Keratinocyte (primary cell): ENCODE measurements at regions not wholly inside any gene's neighbourhood (a gene's known extent, or its start where the extent isn't known, plus 50 kb on each side); places are given as distances from the start of the nearest gene placed in this dataset.

Source experiments
- DNase-seq: peaks from one replicate; pipeline ENCODE4 v3.0.0-alpha.2; 2011; ENCODE audit warnings: low read depth, missing footprints, low spot score
- FAIRE-seq: peaks from 2 replicates; lab custom pipeline; 2011; peaks lifted over from hg19 to GRCh38; lab: Jason Lieb, UNC
- H2AFZ ChIP-seq: 2 replicates; pipeline ENCODE4 v1.6.0; 2012; ENCODE audit warnings: low read length, control low read depth, inconsistent platforms; ENCODE audit not compliant: control insufficient read depth
- H3K27ac ChIP-seq: 2 replicates; pipeline ENCODE4 v1.5.1; 2011; ENCODE audit warnings: low read length; ENCODE audit not compliant: control insufficient read depth, insufficient read depth
- H3K27me3 ChIP-seq: 3 replicates; pipeline ENCODE4 v1.6.0; 2011; ENCODE audit warnings: low read length; ENCODE audit not compliant: control insufficient read depth, insufficient read depth; ENCODE audit errors: extremely low read depth
- H3K36me3 ChIP-seq, 2 experiments: 2 replicates in 1 of 2; 3 replicates in 1 of 2; pipeline ENCODE4 v1.5.1; 2011; ENCODE audit warnings: low read length in 2 of 2, mild to moderate bottlenecking in 1 of 2; ENCODE audit not compliant: control insufficient read depth in 2 of 2, insufficient read depth in 2 of 2; ENCODE audit errors: extremely low read depth in 1 of 2
- H3K4me1 ChIP-seq: 3 replicates; pipeline ENCODE4 v1.5.1; 2011; ENCODE audit warnings: low read length; ENCODE audit not compliant: control insufficient read depth, insufficient read depth; ENCODE audit errors: extremely low read depth
- H3K4me2 ChIP-seq: 3 replicates; pipeline ENCODE4 v1.6.0; 2011; ENCODE audit warnings: low read depth, low read length; ENCODE audit not compliant: control insufficient read depth, insufficient read depth; ENCODE audit errors: extremely low read depth
- H3K4me3 ChIP-seq, 3 experiments: fragments of 200-600 bp in 1 of 3; sonication (generic) in 1 of 3; 2 replicates in 2 of 3; 3 replicates in 1 of 3; pipeline ENCODE4 v1.5.1; 2011 to 2016; ENCODE audit warnings: low read length in 3 of 3, mild to moderate bottlenecking in 3 of 3, control low read depth in 2 of 3, inconsistent platforms in 1 of 3, low read depth in 1 of 3, mixed read lengths in 1 of 3, mixed run types in 1 of 3, moderate library complexity in 1 of 3; ENCODE audit not compliant: control insufficient read depth in 2 of 3, insufficient read depth in 2 of 3; ENCODE audit errors: extremely low read depth in 1 of 3
- H3K79me2 ChIP-seq: 2 replicates; pipeline ENCODE4 v1.6.0; 2012; ENCODE audit warnings: low read length; ENCODE audit not compliant: control insufficient read depth, insufficient read depth
- H3K9ac ChIP-seq: 3 replicates; pipeline ENCODE4 v1.6.0; 2011; ENCODE audit warnings: low read length; ENCODE audit not compliant: control insufficient read depth, insufficient read depth; ENCODE audit errors: extremely low read depth
- H3K9me1 ChIP-seq: 3 replicates; pipeline ENCODE4 v1.6.0; 2011; ENCODE audit warnings: low read length; ENCODE audit not compliant: control insufficient read depth, insufficient read depth; ENCODE audit errors: extremely low read depth
- H3K9me3 ChIP-seq: 2 replicates; pipeline ENCODE4 v1.5.1; 2012; ENCODE audit warnings: low read depth, low read length; ENCODE audit not compliant: control insufficient read depth
- H4K20me1 ChIP-seq: 3 replicates; pipeline ENCODE4 v1.6.0; 2011; ENCODE audit warnings: low read length; ENCODE audit not compliant: control insufficient read depth, insufficient read depth; ENCODE audit errors: extremely low read depth
- EZH2 ChIP-seq: IDR thresholded peaks from one replicate; pipeline ENCODE4 v1.6.1; 2012; ENCODE audit warnings: inconsistent platforms, mild to moderate bottlenecking, low read length, moderate library complexity
- dilution Hi-C: fragments of 300-500 bp; cut with MboI; formaldehyde crosslinking; loops from one replicate; pipeline ENCODE4 v1.7.0; 2020; ENCODE audit warnings: low sequenced_read_pairs; ENCODE audit not compliant: extremely low pct_ligation_motif_present
- TF ChIP-seq, protein P1 (sequence below), 3 experiments: IDR thresholded peaks in 1 of 3; conservative IDR thresholded peaks in 1 of 3; optimal IDR thresholded peaks in 1 of 3; 2 replicates in 2 of 3; 3 replicates in 1 of 3; pipeline versions ENCODE3 to v1.5.1; 2011; ENCODE audit warnings: low read length in 3 of 3, mild to moderate bottlenecking in 3 of 3, moderate library complexity in 2 of 3, control low read depth in 1 of 3, inconsistent platforms in 1 of 3; ENCODE audit not compliant: insufficient read depth in 2 of 3; ENCODE audit errors: extremely low read depth in 1 of 3

DNA sequence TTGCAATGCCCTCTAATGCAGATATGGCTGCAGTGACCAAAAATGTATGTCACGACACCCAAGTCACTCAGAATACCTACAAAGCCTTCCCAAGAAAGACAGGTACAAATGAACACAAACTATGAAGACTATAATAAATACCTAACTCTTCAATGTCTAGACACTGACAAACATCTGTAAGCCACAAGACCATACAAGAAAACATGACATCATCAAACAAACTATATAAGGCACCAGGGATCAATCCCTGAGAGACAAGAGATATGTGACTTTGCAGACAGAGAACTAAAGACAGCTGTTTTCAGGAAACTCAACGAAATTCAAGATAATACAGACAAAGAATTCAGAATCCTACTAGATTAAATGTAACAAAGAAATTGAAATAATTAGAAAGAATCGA, 603.7 kb downstream of the CDH9 start:
- H3K36me3 ChIP-seq, result no peaks in the 10 kb centered on the region
- dilution Hi-C loops, result no loop called here
- FAIRE-seq (no peak), DNase-seq (no peak)
- no peaks in the 10 kb centered on the region for H3K9me1 ChIP-seq
- H3K27ac ChIP-seq, result no peak overlapping the region
- H3K9ac ChIP-seq, result no peak overlapping the region
- no peaks in the 10 kb centered on the region for H4K20me1 ChIP-seq
- no peaks in the 10 kb centered on the region for H3K27me3 ChIP-seq
- no peak overlapping the region for H3K4me2 ChIP-seq
- H3K4me1 ChIP-seq, result no peaks in the 10 kb centered on the region
- TF ChIP-seq EZH2, result no peak
- TF ChIP-seq, protein P1, sequence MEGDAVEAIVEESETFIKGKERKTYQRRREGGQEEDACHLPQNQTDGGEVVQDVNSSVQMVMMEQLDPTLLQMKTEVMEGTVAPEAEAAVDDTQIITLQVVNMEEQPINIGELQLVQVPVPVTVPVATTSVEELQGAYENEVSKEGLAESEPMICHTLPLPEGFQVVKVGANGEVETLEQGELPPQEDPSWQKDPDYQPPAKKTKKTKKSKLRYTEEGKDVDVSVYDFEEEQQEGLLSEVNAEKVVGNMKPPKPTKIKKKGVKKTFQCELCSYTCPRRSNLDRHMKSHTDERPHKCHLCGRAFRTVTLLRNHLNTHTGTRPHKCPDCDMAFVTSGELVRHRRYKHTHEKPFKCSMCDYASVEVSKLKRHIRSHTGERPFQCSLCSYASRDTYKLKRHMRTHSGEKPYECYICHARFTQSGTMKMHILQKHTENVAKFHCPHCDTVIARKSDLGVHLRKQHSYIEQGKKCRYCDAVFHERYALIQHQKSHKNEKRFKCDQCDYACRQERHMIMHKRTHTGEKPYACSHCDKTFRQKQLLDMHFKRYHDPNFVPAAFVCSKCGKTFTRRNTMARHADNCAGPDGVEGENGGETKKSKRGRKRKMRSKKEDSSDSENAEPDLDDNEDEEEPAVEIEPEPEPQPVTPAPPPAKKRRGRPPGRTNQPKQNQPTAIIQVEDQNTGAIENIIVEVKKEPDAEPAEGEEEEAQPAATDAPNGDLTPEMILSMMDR (optimal IDR thresholded peaks at IDR 0.05 in 1 of 3, IDR thresholded peaks at IDR 0.05 in 1 of 3, conservative IDR thresholded peaks at IDR 0.05 in 1 of 3; ENCODE audit: extremely low read depth in 1 of 3, insufficient read depth in 2 of 3, low read length in 3 of 3), result no peak
- no peaks in the 10 kb centered on the region for H3K9me3 ChIP-seq
- no peak overlapping the region for H2AFZ ChIP-seq
- no peak overlapping the region for H3K4me3 ChIP-seq
- H3K79me2 ChIP-seq, result no peaks in the 10 kb centered on the region

DNA sequence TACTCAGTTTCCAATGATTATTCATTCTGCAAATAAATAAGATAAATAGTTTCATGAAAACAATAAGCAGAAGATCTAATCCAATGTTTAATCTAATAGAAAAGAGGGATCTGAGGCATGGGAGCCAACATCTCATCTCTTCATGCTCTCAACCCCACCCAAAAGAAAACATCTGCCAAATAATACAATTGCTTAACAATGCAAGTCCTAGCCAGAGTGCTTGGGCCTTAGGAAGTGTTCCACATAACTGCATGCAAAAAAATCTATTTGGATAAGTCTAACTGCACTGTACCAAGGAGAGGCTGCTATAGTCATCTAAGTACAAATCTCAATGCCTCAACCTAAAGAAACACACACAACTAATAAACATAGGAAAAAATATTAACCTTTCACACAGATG, 606.0 kb downstream of the CDH9 start:
- no peak for DNase-seq
- no peaks in the 10 kb centered on the region for H3K4me1 ChIP-seq
- no peaks in the 10 kb centered on the region for H3K27me3 ChIP-seq
- no peaks in the 10 kb centered on the region for H3K36me3 ChIP-seq
- no peaks in the 10 kb centered on the region for H3K9me3 ChIP-seq
- TF ChIP-seq EZH2, result no peak
- TF ChIP-seq, protein P1 (optimal IDR thresholded peaks at IDR 0.05 in 1 of 3, IDR thresholded peaks at IDR 0.05 in 1 of 3, conservative IDR thresholded peaks at IDR 0.05 in 1 of 3; ENCODE audit: extremely low read depth in 1 of 3, insufficient read depth in 2 of 3, low read length in 3 of 3), result no peak
- H3K9ac ChIP-seq, result no peak overlapping the region
- no peak for FAIRE-seq
- no peaks in the 10 kb centered on the region for H3K79me2 ChIP-seq
- no peak overlapping the region for H2AFZ ChIP-seq
- no peaks in the 10 kb centered on the region for H3K9me1 ChIP-seq
- H3K4me2 ChIP-seq, result no peak overlapping the region
- H4K20me1 ChIP-seq, result no peaks in the 10 kb centered on the region
- no peak overlapping the region for H3K4me3 ChIP-seq
- no peak overlapping the region for H3K27ac ChIP-seq
- dilution Hi-C loops, result no loop called here
